ENCODE measurements at regions not wholly inside any gene's neighbourhood (a gene's known extent, or its start where the extent isn't known, plus 50 kb on each side); places are given as distances from the start of the nearest gene placed in this dataset.
"Not testable (repeated sequence)": the region's sequence is repeated elsewhere in the genome, so short reads cannot be mapped to it uniquely, and the experiment has no call there.

- TF ChIP-seq, protein P1, sequence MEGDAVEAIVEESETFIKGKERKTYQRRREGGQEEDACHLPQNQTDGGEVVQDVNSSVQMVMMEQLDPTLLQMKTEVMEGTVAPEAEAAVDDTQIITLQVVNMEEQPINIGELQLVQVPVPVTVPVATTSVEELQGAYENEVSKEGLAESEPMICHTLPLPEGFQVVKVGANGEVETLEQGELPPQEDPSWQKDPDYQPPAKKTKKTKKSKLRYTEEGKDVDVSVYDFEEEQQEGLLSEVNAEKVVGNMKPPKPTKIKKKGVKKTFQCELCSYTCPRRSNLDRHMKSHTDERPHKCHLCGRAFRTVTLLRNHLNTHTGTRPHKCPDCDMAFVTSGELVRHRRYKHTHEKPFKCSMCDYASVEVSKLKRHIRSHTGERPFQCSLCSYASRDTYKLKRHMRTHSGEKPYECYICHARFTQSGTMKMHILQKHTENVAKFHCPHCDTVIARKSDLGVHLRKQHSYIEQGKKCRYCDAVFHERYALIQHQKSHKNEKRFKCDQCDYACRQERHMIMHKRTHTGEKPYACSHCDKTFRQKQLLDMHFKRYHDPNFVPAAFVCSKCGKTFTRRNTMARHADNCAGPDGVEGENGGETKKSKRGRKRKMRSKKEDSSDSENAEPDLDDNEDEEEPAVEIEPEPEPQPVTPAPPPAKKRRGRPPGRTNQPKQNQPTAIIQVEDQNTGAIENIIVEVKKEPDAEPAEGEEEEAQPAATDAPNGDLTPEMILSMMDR (IDR thresholded peaks at IDR 0.05): not testable (repeated sequence)
- TF ChIP-seq EP300 (IDR thresholded peaks at IDR 0.05): not testable (repeated sequence)
These were observed 1391.6 kb upstream of the TPTE start for GRCh38 chr21:9129741-9130140.

All from esophagus muscularis mucosa (tissue), 3 donors.